HuH-7 (cell line): ENCODE measurements at regions not wholly inside any gene's neighbourhood (a gene's known extent, or its start where the extent isn't known, plus 50 kb on each side); places are given as distances from the start of the nearest gene placed in this dataset.
"Not testable (repeated sequence)": the region's sequence is repeated elsewhere in the genome, so short reads cannot be mapped to it uniquely, and the experiment has no call there.

ENCODE experiments used
- DNase-seq: peaks from one replicate; pipeline ENCODE4 v3.0.0; 2011; ENCODE audit warnings: low spot score

DNA sequence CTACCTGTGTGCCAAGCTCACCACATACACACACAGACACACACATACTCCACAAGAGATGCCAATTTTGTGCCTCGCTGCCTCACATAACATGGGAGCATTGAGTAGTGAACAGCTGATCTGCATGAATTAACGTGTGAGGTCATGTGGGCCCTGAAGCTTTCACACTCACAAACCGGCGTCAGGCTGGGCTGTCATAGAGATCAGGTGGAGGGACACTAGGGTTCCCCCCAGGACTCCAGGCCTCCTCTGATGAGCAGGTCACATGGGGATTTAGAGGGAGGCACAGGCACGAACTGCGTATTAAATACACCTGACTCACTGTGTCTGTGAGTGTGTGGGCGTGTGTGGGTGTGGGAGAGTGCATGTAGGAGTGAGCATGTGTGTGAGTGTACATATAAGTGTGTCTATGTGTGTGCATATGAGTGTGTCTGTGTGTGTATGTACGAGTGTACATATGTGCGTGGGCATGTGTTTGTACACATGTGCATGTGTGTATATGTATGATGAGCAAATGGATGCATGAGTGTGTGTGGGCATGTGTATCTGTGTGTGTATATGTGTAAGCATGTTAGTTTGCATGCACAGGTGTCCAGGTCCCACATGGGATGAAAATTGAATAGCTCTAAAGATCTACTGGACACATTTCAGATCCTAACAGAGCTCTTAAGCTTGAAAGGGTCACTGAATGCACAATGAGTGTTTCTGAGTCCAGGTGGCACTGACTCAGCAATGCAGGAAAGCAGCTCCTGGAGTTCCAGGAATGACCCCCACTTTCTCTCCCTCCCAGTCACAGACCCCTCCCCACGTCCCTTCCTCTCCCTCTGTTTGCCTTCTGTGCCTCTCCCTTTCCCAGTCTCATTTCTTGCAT lies 336.6 kb downstream of the PREX1 start:
- no peak for DNase-seq

DNA sequence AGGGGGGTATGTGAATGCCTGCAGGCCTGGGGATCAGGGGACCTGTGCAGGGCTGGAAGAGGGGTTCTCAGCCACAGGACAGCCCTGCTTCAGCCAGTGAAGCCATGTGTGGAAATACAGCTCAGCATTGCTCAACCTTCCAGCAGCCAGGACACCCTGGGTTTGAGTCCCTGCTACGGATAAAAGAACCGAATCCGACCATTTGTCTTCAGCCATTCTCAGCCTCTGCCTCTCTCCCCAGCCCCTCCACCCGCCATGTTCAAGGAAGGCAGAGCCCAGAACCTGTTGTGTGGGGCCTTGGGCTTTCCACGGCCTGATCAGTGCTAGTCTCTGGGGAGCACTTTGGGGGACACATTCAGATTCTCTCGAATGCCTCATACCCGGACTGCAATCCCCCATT lies 337.5 kb downstream of the PREX1 start:
- not testable (repeated sequence) for DNase-seq

DNA sequence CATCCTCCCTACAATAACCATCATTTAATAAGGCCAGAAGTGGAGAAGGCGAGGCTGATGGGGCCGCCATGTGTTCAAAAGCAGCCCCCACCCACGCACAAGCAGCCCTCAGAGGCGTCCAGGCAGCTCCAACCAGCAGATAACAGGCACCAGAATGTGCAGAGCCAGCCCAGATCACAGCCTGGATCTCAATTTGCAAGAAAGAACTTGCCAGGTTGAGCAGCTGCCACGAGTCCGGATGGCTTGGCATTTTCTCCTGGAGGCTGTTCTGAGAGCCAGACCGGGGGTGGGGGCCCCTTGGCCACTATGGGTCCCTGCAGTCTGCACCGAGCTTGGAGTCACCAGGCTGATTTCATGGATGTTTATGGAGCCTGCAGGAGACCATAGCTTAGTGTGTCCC lies 338.1 kb downstream of the PREX1 start:
- no peak for DNase-seq

DNA sequence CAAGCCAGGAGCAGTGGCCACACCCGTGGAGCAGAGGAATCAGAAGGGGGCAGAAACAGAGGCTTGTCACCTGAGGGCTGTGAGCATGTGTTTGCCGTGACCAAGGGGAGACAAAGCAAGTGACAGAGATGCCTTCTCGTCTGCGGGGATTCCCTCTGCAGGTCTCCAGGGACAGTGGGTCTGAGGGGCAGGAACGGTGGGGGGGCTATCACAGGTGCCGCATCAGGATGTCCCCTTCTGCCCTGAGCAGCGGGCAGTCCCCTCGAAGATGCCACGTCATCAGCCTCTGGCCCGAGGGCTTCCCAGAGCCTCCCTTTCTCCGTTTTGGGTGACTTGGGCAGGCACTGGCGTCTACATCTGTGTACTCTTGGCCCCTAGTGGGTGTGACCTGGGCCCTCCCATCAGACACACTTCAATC lies 338.7 kb downstream of the PREX1 start:
- DNase-seq = no peak

DNA sequence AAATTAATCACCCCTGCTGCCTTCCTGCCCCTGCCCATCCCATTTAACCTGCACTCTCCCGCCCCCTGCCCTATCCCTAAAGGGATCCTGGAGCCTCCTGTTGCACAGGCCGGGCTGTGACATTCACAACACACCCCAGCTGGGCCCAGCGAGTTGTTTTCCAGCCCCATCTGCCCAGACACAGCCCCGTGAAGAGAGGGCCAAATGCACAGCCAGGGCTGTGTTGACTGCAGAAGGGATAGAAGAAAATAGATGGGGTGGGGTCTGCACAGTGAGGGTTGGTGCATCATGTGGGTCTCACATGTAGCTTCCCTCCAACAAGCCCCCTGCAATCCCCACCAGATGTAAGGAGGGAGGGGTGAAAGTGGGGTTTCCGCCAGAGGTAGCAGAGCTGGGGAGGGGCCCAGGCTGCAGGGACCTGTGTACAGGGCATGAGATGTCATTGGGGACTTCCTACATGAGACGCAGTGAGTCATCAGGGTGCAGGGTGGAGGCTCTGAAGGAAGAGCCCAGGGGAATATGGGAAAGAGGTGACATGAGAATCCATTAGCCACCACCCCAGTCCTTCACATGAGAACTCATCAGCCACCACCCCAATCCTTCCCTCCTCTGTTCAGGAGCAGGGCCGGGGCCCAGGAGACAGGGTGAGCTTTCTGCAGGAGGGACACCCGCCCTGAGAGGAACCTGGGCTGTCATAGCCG lies 339.3 kb downstream of the PREX1 start:
- DNase-seq = not testable (repeated sequence)

DNA sequence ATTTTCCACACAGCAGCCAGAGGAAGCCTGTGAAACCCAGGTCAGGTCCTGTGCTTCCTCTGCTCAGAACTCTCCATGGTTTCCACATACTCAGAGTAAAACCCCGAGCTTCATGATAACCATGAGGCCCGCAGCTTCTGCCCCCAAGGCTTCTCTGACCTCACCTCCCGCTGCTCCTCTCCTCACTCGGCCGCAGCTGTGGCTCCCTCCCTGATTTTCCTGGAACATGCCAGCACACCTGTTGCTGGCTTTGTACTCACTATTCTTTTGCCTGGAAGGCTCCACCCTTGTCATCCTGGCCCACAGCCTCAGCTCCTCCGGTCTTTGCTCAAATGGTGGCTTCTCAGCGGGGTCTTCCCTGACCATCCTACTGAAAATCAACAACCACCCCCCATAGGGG lies 341.7 kb downstream of the PREX1 start:
- DNase-seq = no peak

DNA sequence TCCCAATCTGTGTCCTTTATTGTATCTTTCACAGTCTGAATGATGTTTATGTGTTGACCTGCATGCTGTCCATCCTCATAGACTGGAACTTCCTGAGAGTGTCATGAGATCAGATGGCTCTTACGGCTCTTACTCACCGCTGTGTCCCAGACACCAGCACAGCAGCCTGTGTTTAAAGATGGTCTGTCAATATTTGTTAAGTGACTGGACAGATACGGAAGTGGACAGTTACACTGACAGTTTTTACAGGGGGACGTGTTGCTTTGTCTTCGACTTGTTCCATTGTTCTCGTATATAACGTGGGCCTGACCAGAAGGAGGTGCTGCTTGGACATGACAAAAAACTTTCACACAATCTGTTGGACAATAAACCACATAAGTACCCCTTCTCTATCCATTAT lies 342.6 kb downstream of the PREX1 start:
- DNase-seq = not testable (repeated sequence)

DNA sequence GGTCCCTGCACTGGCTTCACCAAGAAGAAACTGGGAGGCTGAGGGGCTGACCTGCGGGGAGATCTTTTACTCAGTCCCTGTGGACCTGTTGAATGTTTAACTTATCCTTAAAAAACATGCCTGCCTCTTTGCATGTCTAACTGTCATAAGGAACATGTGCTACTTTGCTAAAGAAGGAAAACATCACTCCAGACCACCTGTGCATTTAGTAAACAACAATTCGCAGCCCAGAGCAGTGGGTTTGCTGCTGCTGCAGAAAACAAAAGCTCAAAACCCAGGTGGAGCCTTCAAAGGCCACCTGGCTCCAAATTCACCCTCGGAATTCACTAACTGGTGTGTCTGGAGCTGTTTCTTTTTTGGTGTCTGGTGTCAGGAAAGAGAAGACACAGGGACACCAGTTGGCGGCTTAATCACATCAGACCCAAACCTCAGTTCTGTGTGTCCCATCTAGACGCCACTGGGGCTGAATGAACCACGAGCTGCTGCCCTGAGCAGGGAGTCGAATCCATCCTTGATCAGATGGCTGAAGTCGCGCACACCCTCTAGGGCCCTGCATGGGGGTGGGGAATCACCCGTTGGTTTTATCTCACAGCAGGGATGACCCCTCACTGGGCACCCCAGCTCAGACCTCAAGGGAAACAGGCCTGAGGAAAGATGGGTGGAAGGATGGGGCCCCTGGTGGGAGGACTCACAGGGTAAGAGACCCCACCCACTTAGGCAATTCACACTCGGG lies 344.3 kb downstream of the PREX1 start:
- no peak for DNase-seq

DNA sequence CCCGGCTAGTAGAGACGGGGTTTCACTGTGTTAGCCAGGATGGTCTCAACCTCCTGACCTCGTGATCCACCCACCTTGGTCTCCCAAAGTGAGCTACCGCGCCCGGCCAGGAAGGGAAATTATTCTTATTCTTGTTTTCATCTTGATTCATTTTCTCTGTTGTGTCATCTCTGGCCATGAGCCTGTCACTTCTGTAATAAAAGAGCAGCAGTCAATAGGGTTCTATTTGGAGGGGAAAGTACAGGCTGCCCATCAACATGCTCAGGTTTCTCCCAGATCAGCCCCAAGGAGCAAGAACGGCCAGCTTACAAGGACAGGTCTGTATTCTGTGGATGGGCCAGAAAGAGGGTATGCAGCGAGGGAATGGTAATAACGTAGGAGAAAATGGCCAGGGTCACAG lies 345.0 kb downstream of the PREX1 start:
- DNase-seq = no peak

DNA sequence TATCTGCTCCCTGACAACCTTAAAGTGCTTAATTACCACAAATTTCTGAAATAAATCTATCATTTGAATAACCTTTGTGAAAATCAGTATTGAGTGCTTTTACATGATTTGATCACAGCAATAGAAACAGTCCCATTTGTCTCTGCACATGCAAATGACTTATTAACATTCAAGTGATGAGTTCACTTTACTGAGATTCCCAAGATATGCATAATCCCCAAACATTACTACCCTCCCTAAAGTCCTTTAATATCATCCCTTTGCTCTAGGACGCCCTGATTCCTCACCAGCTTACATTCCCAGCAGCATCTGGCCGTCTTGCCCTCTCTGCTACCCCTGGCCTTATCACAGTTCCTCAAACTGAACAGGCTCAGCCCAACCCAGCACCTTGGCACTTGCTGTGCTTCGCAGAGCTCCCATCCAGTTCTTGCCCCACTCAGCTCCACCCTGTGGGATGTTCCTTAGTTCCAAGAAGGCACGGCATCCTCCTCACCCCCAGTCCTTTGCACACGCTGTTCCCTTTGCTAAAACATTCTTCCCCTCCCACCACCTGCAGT lies 347.5 kb downstream of the PREX1 start:
- no peak for DNase-seq

DNA sequence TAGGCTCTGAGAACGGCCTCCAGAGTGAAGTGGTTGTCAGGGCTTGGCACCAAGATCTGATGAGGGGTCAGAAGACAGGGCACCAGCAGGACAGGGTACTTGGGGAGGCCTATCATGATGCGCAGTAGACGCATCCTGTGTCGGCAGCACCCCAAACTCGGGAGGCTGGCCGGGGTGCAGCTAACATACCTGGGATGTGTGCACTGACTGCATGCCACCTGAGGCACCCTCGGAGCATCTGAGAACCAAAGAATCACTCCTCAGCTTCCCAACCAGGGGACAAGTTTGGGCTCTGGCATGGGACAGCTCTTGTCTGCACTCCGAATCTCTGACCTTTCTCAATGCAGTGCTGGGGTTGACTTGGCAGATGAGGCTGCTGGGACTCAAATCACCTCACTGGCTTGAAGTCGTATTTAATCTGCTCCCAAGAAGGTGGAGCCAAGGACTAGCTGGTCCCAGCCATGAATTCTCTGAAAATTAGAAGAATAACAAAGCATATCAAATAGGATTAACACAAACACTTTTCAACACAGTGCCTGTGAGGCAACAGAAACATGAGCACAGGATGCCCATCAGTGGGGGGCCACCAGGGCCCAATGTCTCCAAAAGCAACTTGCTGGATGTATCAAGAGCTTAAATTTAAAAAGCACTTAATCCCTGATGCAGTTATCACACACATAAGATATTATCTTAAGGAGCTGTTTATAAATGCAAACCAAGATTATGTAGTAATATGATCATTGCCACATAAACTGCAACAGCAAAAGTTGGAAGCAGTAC lies 348.8 kb downstream of the PREX1 start:
- no peak for DNase-seq

DNA sequence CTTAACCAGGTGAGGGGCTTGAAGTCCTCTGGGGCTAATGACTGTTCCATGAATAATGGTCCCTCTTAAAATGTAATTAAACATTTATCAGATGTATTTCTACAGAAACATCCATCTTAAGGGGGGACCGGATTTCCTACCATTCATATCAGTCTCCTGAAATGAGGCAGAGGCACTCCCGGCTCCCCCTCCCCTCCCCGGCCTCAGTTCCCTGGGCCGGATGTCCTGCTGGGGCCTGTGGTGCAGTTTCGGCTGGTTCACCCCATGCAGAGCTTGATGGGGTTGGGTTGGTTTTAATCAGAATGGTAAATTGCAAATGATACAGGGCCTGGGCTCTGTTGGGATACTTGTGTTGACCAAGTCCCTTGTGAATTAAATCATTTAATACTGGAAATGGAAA lies 349.4 kb downstream of the PREX1 start:
- no peak for DNase-seq

DNA sequence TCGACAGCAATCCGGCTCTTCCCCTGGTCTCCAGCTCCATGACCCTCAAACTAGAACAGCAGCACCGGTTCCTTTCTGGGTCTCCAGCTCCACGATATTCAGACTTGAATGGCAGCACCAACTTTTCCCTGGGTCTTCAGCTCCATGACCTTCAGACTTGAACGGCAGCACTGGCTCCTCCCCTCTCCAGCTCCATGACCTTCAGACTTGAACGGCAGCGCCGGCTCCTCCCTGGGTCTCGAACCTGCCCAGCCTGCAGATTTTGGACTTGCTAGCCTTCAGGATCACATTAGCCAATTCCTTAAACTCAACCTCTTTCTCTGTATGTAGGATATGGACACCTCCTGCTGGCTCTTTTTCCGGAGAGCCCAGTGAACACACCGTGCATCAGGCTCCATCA lies 350.9 kb downstream of the PREX1 start:
- DNase-seq = no peak

DNA sequence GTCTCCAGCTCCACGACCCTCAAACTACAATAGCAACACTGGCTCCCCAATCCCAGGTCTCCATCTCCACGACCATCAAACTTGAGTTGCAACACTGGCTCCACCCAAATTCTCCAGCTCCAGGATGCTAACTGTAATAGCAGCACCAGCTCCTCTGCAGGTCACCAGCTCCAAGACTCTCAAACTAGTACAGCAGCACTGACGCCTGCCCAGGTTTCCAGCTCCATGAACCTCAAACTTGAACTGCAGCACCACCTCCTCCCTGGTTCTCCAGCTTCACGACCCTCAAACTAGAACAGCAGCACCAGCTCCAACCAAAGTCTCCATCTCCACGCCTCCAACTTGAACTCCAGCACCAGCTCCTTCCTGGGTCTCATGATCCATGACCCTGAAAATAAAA lies 353.8 kb downstream of the PREX1 start:
- no peak for DNase-seq

DNA sequence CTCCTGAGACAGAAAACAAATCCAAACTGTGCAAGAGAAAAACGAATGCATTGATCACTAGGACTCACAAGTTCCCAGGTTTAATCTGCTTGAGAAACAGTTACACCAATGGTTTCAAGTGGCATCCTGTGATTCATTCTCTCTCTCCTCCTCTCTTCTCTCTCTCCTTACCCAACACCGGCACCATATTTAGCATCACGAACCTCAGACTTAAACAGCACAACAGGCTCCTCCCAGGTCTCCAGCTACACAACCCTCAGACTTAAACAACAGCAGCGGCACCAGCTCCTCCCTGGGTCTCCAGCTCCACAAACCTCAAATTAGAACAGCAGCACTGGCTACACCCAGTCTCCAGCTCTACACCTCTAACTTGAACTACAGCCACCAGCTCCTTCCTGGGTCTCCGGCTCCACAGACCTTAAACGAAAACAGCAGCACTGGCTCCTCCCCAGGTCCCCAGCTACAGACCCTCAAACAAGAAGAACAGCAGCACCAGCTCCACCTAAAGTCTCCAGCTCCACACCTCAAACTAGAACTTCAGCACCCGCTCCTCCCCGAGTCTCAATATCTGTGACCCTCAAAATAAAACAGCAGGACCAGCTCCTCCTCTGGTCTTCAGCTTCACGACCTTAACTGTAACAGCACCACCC lies 355.9 kb downstream of the PREX1 start:
- DNase-seq = no peak

DNA sequence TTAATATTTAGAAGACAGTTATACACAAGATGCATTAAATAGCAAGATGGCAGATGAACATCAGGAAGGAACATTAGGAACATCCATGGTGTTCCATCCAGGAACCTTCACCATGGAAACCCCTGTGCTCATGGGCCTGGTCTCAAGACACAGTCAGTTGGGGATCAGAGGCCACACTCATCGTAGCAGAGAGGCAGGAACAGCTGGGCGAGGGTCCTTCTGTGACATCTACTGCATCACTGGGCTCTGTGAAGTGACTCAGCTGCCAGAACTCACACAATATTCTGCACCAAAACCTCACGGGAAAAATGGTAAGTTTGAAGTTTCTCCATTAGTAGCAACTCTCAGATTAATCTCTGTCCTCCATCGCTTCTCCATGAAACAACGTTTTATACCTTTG lies 356.6 kb downstream of the PREX1 start:
- DNase-seq = no peak

DNA sequence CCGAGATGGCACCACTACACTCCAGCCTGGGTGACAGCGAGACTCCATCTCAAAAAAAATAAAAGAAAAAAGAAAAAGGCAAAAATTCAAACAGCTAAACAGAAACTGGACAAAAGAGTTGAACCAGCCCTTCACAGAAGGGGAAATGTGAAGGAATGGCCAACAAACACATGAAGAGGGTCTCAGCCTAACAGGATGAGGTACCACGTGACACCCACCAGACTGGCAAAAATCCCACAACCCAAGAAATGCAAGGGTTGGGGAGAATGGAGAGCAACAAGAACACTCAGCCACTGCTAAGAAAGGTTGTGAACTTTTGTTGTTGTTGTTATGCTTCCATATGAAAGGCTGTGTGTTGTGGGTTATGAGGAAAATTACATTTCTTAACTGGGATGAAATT lies 357.7 kb downstream of the PREX1 start:
- no peak for DNase-seq

DNA sequence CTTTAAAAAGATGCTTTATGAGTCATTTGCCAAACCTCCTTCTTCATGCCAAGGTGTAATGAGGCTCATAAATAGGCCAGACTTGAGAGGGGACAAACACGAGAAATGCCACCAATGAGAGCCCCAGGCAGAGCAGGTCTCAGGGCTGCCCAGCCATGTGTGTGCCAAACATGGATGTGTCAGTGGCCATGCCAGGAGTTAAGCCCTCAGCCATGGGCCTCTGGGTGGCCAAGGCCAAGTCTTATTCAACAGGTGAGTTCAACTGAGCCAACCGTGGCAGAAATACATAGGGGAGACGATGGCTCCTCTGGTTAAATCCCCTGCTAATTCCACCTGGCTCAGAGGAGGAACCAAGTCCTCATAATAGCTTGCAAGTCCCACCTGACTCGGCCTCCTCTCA lies 358.8 kb downstream of the PREX1 start:
- no peak for DNase-seq

DNA sequence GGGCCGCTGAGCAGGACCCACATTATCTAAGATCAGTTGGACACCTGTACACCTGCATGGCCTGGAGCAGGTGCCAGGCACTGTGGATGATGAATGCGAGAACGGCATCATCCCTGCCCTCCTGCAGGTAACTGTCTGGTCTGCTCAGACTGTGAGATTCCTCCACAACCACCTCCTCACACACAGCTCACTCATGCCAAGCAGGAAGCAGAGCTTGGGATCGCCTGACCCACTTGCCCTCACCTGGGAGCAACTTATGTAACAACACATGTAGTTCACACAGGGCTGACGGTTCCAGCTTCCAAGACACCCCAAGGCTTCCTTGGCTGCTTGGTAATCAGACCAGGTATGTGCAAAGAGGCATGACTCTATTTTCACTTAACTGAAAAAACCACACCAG lies 359.2 kb downstream of the PREX1 start:
- DNase-seq = no peak

DNA sequence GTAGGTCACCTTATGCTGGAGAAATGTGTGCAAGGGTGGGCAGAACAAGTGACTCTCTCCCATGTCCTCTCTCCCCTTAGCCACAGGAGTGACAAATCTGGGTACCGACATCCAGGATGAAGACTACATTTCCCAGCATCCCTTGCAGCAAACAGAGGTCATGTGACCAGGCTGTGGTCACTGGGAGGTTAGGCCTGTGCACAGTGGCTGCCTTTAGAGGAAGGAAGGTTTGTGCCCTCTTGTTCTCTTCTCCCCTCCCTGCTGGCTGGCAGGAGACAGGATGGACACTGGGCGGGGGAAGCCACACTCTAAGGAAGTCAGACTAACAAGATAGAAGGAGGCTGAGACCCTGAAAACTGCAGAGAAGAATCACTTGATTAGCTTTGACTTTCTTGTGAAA lies 360.2 kb downstream of the PREX1 start:
- no peak for DNase-seq

DNA sequence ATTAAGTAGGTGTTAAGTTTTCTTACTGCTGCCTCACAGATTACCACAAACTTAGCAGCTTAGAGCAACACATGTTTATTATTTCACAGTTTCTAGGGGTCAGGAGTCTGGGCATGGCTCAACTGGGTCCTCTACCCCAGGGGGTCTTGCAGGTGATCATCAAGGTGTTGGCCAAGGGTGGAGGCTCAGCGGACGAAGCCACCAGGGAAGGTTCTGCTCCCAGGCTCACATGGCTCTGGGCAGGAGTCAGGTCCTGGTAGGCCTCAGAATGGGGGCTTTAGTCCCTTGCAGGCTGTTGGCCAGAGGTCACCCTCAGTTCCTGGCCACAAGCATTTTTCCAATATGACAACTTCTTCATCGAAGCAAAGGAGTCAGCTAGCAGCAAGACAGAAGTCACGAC lies 362.5 kb downstream of the PREX1 start:
- DNase-seq = no peak
